Esophagus muscularis mucosa (tissue), 4 donors: ENCODE measurements at regions not wholly inside any gene's neighbourhood (a gene's known extent, or its start where the extent isn't known, plus 50 kb on each side); places are given as distances from the start of the nearest gene placed in this dataset.

Experiments
- CTCF ChIP-seq, 3 experiments: fragments of 200-600 bp in 2 of 3; fragments of 450-650 bp in 1 of 3; sonication (generic) in 2 of 3; IDR thresholded peaks; one replicate each; pipeline ENCODE4 v1.5.1; 2017 to 2019; ENCODE audit warnings: antibody characterized with exemption in 3 of 3, mild to moderate bottlenecking in 2 of 3, moderate library complexity in 1 of 3
- EP300 ChIP-seq: sonication (generic); formaldehyde crosslinking; IDR thresholded peaks from one replicate; pipeline ENCODE4 v1.6.1; 2017; ENCODE audit warnings: antibody characterized with exemption
- POLR2AphosphoS5 ChIP-seq, 2 donors: sonication (generic); formaldehyde crosslinking; IDR thresholded peaks; one replicate each; pipeline ENCODE4 v1.6.1; 2017; ENCODE audit warnings: antibody characterized with exemption in 2 of 2

DNA sequence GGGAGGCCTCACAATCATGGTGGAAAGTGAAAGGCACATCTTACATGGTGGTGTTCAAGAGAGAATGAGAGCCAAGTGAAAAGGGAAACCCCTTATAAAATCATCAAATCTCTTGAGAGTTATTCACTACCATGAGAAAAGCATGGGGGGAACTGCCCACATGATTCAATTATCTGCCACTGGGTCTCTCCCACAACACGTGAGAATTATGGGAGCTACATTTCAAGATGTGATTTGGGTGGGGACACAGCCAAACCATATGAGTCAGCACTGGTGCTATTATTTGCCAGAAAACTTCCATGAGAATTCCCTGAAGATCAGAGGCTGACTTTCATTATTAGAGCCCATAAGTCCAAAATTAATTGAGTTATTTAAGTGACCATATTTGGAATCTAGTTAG lies 1001.2 kb upstream of the POT1 start:
- TF ChIP-seq CTCF (IDR thresholded peaks at IDR 0.05) (no peak), EP300 (no peak), POLR2AphosphoS5 (IDR thresholded peaks at IDR 0.05) (no peak)
